ENCODE measurements at regions not wholly inside any gene's neighbourhood (a gene's known extent, or its start where the extent isn't known, plus 50 kb on each side); places are given as distances from the start of the nearest gene placed in this dataset.

- no CpG with 5 or more reads among the region's 1 CpG for WGBS (ENCODE audit: insufficient coverage)
- intact Hi-C loops (cut with micrococcal nuclease) = no loop called here
These were observed 334.5 kb downstream of the IPO8 start for GRCh38 chr12:30361145-30361544.

GRCh38 chr12:30358671-30359070 is 337.0 kb downstream of the IPO8 start:
- no peak overlapping the region for H3K27ac Mint-ChIP-seq
- WGBS (ENCODE audit: insufficient coverage) = 100% methylated on average over 2 of the region's 3 CpGs

More at GRCh38 chr12:30361145-30361544, 334.5 kb downstream of the IPO8 start:
- no peak overlapping the region for H3K27ac ChIP-seq (ENCODE audit: low read depth in 1 of 2, low read length in 2 of 2)
- H3K79me2 ChIP-seq (ENCODE audit: insufficient read depth, low read length) = no peaks in the 10 kb centered on the region
- no peak overlapping the region for H3K9ac ChIP-seq (ENCODE audit: insufficient read depth, low read length, poor library complexity, severe bottlenecking)
- H3K4me3 ChIP-seq (replicated peaks in 1 of 3; ENCODE audit: low read depth in 2 of 3, low read length in 3 of 3) = no peak overlapping the region
- no peaks in the 10 kb centered on the region for H3K4me1 Mint-ChIP-seq
- peaks cover 0 to 14% (median 7%) of the 10 kb centered on the region in 7 donors for H3K9me3 Mint-ChIP-seq
- no peaks in the 10 kb centered on the region for H3K36me3 ChIP-seq (replicated peaks in 1 of 2; ENCODE audit: control insufficient read depth in 1 of 2, insufficient read depth in 2 of 2, low read length in 2 of 2)
- no peaks in the 10 kb centered on the region for H3K27me3 ChIP-seq (ENCODE audit: control insufficient read depth in 2 of 2, insufficient read depth in 2 of 2, low read length in 2 of 2)
- no peaks in the 10 kb centered on the region for H3K36me3 Mint-ChIP-seq
- H3K9me3 ChIP-seq (replicated peaks in 1 of 2; ENCODE audit: control insufficient read depth in 1 of 2, insufficient read depth in 1 of 2, low read length in 2 of 2) = no peaks in the 10 kb centered on the region
- no peak overlapping the region for H3K4me3 Mint-ChIP-seq
- no peak overlapping the region for H3K4me2 ChIP-seq (replicated peaks; ENCODE audit: extremely low read depth, low read length, poor library complexity, severe bottlenecking)
- H4K20me1 ChIP-seq (ENCODE audit: insufficient read depth, low read length) = no peaks in the 10 kb centered on the region
- no peaks in the 10 kb centered on the region for H3K27me3 Mint-ChIP-seq (ENCODE audit: low read depth in 3 of 3)
- H2AFZ ChIP-seq (ENCODE audit: insufficient read depth, low read depth, low read length, poor library complexity, severe bottlenecking) = no peak overlapping the region
- no peak for TF ChIP-seq CTCF (IDR thresholded peaks at IDR 0.05)
- no peaks in the 10 kb centered on the region for H3K4me1 ChIP-seq (ENCODE audit: control insufficient read depth in 1 of 2, insufficient read depth in 2 of 2, low read length in 2 of 2)
- no peak for DNase-seq
- no peak overlapping the region for H3K27ac Mint-ChIP-seq

More at GRCh38 chr12:30358671-30359070, 337.0 kb downstream of the IPO8 start:
- Histone ChIP-seq H2AFZ (ENCODE audit: insufficient read depth, low read depth, low read length, poor library complexity, severe bottlenecking) (no peak overlapping the region), H3K4me3 (replicated peaks in 1 of 3; ENCODE audit: low read depth in 2 of 3, low read length in 3 of 3) (no peak overlapping the region), H4K20me1 (ENCODE audit: insufficient read depth, low read length) (no peaks in the 10 kb centered on the region), H3K4me1 (ENCODE audit: control insufficient read depth in 1 of 2, insufficient read depth in 2 of 2, low read length in 2 of 2) (no peaks in the 10 kb centered on the region), H3K9ac (ENCODE audit: insufficient read depth, low read length, poor library complexity, severe bottlenecking) (no peak overlapping the region), H3K36me3 (replicated peaks in 1 of 2; ENCODE audit: control insufficient read depth in 1 of 2, insufficient read depth in 2 of 2, low read length in 2 of 2) (no peaks in the 10 kb centered on the region), H3K79me2 (ENCODE audit: insufficient read depth, low read length) (no peaks in the 10 kb centered on the region), H3K27me3 (ENCODE audit: control insufficient read depth in 2 of 2, insufficient read depth in 2 of 2, low read length in 2 of 2) (no peaks in the 10 kb centered on the region), H3K9me3 (replicated peaks in 1 of 2; ENCODE audit: control insufficient read depth in 1 of 2, insufficient read depth in 1 of 2, low read length in 2 of 2) (no peaks in the 10 kb centered on the region), H3K4me2 (replicated peaks; ENCODE audit: extremely low read depth, low read length, poor library complexity, severe bottlenecking) (no peak overlapping the region), H3K27ac (ENCODE audit: low read depth in 1 of 2, low read length in 2 of 2) (no peak overlapping the region)
- H3K4me1 Mint-ChIP-seq = no peaks in the 10 kb centered on the region
- peaks cover 0 to 14% (median 5%) of the 10 kb centered on the region in 7 donors for H3K9me3 Mint-ChIP-seq
- DNase-seq = no peak
- no peak for TF ChIP-seq CTCF (IDR thresholded peaks at IDR 0.05)
- no peaks in the 10 kb centered on the region for H3K36me3 Mint-ChIP-seq
- H3K4me3 Mint-ChIP-seq = no peak overlapping the region
- intact Hi-C loops (cut with micrococcal nuclease) = no loop called here
- H3K27me3 Mint-ChIP-seq (ENCODE audit: low read depth in 3 of 3) = no peaks in the 10 kb centered on the region
